GM23248 (cell line): ENCODE measurements at regions not wholly inside any gene's neighbourhood (a gene's known extent, or its start where the extent isn't known, plus 50 kb on each side); places are given as distances from the start of the nearest gene placed in this dataset.

Source experiments
- EZH2 ChIP-seq: fragments of 200-600 bp; sonication (generic); IDR thresholded peaks from 2 replicates; pipeline ENCODE4 v1.6.1; 2018; ENCODE audit warnings: antibody characterized with exemption, mild to moderate bottlenecking; ENCODE audit not compliant: insufficient read depth, poor library complexity, severe bottlenecking
- EZH2phosphoT487 ChIP-seq: fragments of 200-600 bp; sonication (generic); IDR thresholded peaks from 2 replicates; pipeline ENCODE4 v1.6.1; 2018; ENCODE audit warnings: antibody characterized with exemption, moderate library complexity, mild to moderate bottlenecking, low read depth; ENCODE audit not compliant: insufficient read depth

DNA sequence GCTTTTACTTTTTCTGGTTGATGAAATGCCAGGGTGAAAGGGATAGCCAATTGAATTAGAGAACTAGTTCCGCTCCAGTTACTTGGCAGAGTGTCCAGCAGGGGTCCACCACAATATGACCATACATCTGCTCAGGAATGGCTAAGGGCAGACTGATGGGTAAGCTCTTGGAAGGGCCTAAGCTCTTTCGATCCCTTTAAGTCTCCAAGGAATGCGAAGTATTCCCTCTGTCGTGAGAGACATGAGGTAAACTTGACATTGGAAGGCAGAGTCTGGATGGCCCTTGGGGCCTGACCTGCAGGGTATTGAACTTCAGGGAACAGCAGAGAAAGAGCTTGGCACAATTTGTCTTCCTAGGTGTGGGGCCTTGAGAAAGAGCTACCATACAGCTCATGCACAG, 805.8 kb downstream of the PLOD2 start:
- TF ChIP-seq EZH2 (no peak), EZH2phosphoT487 (no peak)
